ENCODE measurements at regions not wholly inside any gene's neighbourhood (a gene's known extent, or its start where the extent isn't known, plus 50 kb on each side); places are given as distances from the start of the nearest gene placed in this dataset.

DNA sequence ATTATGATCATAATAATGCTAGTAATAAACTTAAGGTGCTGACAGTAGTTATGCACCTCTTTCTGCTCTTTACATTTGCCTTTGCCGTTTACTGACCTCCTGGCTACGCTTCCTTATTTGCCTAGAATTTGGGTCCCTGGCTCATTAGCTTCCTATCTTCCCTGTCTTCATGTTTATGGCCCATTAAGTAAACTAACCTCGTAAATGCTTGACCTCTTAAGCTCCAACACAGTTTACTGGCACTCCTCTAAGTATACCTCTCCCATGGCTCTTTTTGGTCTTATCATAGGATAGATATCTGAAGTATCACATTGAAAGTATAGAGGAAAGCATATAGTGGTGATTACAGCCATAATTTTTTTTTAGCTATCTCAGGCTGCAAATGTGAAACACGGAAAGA, 657.3 kb upstream of the SLC39A10 start:
- TF ChIP-seq, protein P1, sequence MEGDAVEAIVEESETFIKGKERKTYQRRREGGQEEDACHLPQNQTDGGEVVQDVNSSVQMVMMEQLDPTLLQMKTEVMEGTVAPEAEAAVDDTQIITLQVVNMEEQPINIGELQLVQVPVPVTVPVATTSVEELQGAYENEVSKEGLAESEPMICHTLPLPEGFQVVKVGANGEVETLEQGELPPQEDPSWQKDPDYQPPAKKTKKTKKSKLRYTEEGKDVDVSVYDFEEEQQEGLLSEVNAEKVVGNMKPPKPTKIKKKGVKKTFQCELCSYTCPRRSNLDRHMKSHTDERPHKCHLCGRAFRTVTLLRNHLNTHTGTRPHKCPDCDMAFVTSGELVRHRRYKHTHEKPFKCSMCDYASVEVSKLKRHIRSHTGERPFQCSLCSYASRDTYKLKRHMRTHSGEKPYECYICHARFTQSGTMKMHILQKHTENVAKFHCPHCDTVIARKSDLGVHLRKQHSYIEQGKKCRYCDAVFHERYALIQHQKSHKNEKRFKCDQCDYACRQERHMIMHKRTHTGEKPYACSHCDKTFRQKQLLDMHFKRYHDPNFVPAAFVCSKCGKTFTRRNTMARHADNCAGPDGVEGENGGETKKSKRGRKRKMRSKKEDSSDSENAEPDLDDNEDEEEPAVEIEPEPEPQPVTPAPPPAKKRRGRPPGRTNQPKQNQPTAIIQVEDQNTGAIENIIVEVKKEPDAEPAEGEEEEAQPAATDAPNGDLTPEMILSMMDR (IDR thresholded peaks at IDR 0.05 in 8 of 11, conservative IDR thresholded peaks at IDR 0.05 in 3 of 11) = no peak
- no peak for TF ChIP-seq POLR2AphosphoS5 (IDR thresholded peaks at IDR 0.05)

All from spleen (tissue), 7 donors.